Muscle layer of colon (tissue), 2 donors: ENCODE measurements at regions not wholly inside any gene's neighbourhood (a gene's known extent, or its start where the extent isn't known, plus 50 kb on each side); places are given as distances from the start of the nearest gene placed in this dataset.

Experiments used
- H3K27ac ChIP-seq: one replicate; pipeline ENCODE4 v1.7.0; 2013; ENCODE audit warnings: low read depth, mild to moderate bottlenecking, low read length, moderate library complexity
- H3K27me3 ChIP-seq, 2 donors: one replicate each; pipeline ENCODE4 v1.7.0; 2013; ENCODE audit warnings: low read length in 2 of 2, mild to moderate bottlenecking in 2 of 2; ENCODE audit not compliant: insufficient read depth in 2 of 2, control insufficient read depth in 1 of 2
- H3K36me3 ChIP-seq: one replicate; pipeline ENCODE4 v1.7.0; 2013; ENCODE audit warnings: mild to moderate bottlenecking, low read length; ENCODE audit not compliant: insufficient read depth
- H3K4me1 ChIP-seq: one replicate; pipeline ENCODE4 v1.7.0; 2013; ENCODE audit warnings: mild to moderate bottlenecking, low read length; ENCODE audit not compliant: insufficient read depth
- H3K4me3 ChIP-seq, 2 donors: one replicate each; pipeline ENCODE4 v1.7.0; 2013; ENCODE audit warnings: low read length in 2 of 2, low read depth in 1 of 2, mild to moderate bottlenecking in 1 of 2, moderate library complexity in 1 of 2
- H3K9ac ChIP-seq: one replicate; pipeline ENCODE4 v1.7.0; 2013; ENCODE audit warnings: low read length
- H3K9me3 ChIP-seq: one replicate; pipeline ENCODE4 v1.7.0; 2013; ENCODE audit warnings: mild to moderate bottlenecking, low read length
- donor health status: abdominal sarcoma.
- donor health status: Adenocarcinoma of cecum.

DNA sequence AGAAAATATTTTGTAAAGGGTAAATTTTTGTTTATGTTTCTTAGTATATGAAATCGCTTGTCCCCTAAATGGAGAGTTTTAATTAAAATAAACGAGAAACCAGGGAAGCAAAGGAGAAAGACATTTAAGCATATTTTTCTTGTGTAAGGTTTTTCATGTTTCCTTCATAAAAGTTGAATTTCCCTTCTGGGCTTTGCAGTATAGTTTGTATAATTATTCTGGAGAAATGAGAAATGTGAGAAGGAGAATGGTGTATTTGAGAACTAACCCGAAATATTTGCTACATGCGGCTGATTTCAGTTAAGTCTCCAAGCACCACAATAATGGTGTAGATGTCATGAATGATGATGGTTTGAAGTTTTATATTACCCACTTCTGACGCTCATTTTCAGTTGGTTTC is 307.7 kb upstream of the SEL1L start:
- H3K9ac ChIP-seq, result no peak overlapping the region
- H3K27ac ChIP-seq, result no peak overlapping the region
- no peaks in the 10 kb centered on the region for H3K9me3 ChIP-seq
- H3K27me3 ChIP-seq, result no peaks in the 10 kb centered on the region
- H3K36me3 ChIP-seq, result no peaks in the 10 kb centered on the region
- H3K4me1 ChIP-seq, result no peaks in the 10 kb centered on the region
- H3K4me3 ChIP-seq, result no peak overlapping the region

DNA sequence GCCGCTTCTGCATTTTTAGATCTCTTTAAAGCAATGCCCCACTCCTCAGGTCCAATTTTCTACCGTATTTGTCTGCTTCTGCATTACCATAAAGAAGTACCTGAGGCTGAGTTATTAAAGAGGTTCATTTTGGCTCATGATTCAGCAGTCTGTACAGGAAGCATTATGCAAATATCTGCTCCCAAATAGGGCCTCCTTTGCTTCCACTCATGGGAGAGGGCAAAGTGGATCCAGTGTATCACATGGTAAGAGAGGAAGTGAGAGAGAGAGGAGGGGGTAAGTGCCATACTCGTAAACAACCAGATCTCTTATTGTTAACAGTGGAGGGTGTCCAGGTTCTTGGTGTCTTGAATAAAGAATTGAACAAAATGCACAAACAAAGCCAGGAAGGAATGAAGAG is 316.1 kb upstream of the SEL1L start:
- Histone ChIP-seq H3K36me3 (no peaks in the 10 kb centered on the region), H3K4me1 (no peaks in the 10 kb centered on the region), H3K9me3 (peaks cover 3% of the 10 kb centered on the region), H3K4me3 (no peak overlapping the region), H3K9ac (no peak overlapping the region), H3K27me3 (no peaks in the 10 kb centered on the region), H3K27ac (no peak overlapping the region)

DNA sequence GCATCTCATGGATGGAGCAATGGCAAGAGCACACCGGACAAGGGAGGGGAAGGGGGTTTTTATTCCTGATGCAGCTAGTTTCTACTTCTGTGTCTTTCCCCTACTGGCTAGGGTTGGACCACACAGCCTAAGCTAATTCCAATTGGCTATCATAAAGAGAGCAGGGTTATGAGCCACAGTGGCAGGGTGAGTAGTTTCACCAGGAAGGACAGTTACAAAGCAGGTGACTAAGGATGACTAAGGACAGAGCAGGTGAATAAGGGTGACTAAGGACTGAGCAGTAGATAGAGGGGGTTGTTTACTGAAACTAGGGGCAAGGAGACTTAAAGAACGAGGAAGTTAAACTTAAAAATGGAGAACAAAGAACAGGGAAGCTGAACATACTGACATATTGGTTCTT is 321.4 kb upstream of the SEL1L start:
- Histone ChIP-seq H3K9ac (no peak overlapping the region), H3K9me3 (peaks cover 3% of the 10 kb centered on the region), H3K4me1 (no peaks in the 10 kb centered on the region)

DNA sequence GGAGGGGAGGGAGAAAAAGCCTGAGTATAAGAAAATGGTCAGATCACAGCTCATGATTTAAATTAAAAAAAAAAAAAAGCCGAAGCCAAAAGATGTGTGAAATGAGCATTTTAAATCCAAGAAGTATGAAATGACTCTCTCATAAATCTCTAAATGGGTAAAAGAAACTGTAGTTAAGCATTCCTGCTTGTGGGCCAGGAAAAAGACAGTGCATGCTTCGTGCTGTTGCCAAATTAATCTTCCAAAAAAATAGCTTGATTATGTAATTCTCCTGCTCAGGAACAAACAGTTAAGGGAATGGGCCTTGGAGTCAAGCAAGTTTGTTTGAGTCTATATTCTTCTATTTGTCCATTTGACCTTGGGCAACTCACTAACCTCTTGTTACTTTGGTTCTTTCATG is 325.4 kb upstream of the SEL1L start:
- no peak overlapping the region for H3K27ac ChIP-seq

More for the DNA sequence above, 321.4 kb upstream of the SEL1L start:
- Histone ChIP-seq H3K4me3 (no peak overlapping the region), H3K27ac (no peak overlapping the region), H3K27me3 (no peaks in the 10 kb centered on the region), H3K36me3 (no peaks in the 10 kb centered on the region)

DNA sequence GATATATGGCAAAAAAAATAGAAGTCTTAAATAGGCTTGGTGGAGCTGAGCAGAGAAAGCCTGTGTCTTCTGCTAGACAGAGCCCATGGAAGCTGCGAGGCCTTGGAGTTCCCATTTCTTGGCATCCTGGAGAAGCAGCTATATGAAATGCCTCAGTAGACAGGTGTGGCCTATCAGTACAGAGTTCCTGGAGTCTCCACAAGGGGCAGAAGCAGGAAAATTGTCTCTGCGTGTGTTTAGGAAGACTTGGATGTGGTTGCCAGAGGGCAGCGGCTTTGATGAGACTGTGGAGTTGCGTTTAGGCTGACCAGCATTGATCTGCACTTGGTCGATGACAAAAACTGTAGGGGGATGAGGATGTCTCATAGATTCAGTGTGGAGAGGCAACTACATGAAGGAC is 334.5 kb upstream of the SEL1L start:
- H3K4me1 ChIP-seq, result no peaks in the 10 kb centered on the region
- no peak overlapping the region for H3K27ac ChIP-seq
- H3K36me3 ChIP-seq, result no peaks in the 10 kb centered on the region
- no peak overlapping the region for H3K9ac ChIP-seq
- no peaks in the 10 kb centered on the region for H3K27me3 ChIP-seq
- no peaks in the 10 kb centered on the region for H3K9me3 ChIP-seq
- no peak overlapping the region for H3K4me3 ChIP-seq

More for the DNA sequence above, 325.4 kb upstream of the SEL1L start:
- no peaks in the 10 kb centered on the region for H3K27me3 ChIP-seq
- H3K9ac ChIP-seq, result no peak overlapping the region
- no peaks in the 10 kb centered on the region for H3K4me1 ChIP-seq
- H3K9me3 ChIP-seq, result peaks cover 3% of the 10 kb centered on the region
- no peaks in the 10 kb centered on the region for H3K36me3 ChIP-seq
- no peak overlapping the region for H3K4me3 ChIP-seq

DNA sequence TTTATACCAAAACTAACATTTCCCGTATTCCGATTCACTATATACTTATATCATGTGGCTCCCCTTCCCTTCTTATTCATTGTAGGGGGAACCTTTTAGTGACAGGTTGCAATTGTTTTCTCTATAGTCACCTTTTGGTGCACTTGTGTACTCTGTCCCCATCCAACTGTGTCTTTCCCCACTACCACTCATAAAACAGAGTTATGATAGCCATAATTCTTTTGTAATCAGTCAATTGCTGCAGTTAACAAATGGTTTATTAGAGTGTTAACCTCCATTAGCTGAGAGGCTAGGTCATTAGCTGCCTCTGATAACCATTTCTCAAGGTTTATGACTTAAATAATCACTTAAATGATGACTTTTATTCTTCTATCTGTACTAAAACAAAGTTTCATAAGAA is 338.1 kb upstream of the SEL1L start:
- H3K9me3 ChIP-seq, result peaks cover 4% of the 10 kb centered on the region
- H3K4me3 ChIP-seq, result no peak overlapping the region
- no peaks in the 10 kb centered on the region for H3K27me3 ChIP-seq
- H3K4me1 ChIP-seq, result no peaks in the 10 kb centered on the region
- no peak overlapping the region for H3K9ac ChIP-seq
- no peak overlapping the region for H3K27ac ChIP-seq
- H3K36me3 ChIP-seq, result no peaks in the 10 kb centered on the region

DNA sequence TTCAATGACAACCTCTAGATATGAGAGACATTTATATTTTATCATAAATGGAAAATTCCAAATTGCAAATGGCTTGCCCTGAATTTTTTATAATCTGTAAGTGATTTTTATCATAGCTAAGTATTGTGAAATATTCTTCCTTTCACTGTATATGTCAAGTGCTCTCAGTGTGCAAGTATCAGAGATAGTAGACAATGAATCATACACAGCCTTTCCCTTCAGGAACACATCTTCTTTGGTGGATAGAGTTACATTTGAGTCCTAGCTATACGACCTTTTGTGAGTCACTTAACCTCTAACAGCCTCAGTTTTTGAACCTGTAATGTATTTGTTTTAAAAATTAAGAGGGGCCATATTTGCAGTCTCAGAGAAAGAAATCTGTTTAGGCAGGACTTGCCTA is 350.7 kb upstream of the SEL1L start:
- no peaks in the 10 kb centered on the region for H3K4me1 ChIP-seq
- H3K9ac ChIP-seq, result no peak overlapping the region
- H3K4me3 ChIP-seq, result no peak overlapping the region
- H3K27ac ChIP-seq, result no peak overlapping the region
- H3K9me3 ChIP-seq, result no peaks in the 10 kb centered on the region
- H3K36me3 ChIP-seq, result no peaks in the 10 kb centered on the region
- H3K27me3 ChIP-seq, result no peaks in the 10 kb centered on the region

DNA sequence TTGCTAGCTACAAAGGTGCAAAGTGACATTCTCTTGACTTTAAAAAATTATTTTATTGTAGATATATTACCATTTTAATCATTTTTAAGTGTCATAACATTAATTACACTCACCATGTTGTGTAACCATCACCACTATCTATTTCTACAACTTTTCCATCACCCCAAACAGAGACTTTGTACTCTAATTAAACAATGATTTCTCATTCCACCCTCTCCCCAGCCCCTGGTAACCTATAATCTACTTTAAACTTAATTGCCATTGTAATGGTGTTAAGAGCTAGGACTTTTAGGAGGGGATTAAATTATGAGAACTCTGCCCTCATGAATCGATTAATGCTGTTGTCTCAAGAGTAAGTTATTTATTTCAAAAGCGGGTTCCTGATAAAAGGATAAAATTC is 352.9 kb upstream of the SEL1L start:
- Histone ChIP-seq H3K27ac (no peak overlapping the region), H3K36me3 (no peaks in the 10 kb centered on the region), H3K27me3 (no peaks in the 10 kb centered on the region), H3K9ac (no peak overlapping the region), H3K4me1 (no peaks in the 10 kb centered on the region), H3K4me3 (no peak overlapping the region), H3K9me3 (no peaks in the 10 kb centered on the region)

DNA sequence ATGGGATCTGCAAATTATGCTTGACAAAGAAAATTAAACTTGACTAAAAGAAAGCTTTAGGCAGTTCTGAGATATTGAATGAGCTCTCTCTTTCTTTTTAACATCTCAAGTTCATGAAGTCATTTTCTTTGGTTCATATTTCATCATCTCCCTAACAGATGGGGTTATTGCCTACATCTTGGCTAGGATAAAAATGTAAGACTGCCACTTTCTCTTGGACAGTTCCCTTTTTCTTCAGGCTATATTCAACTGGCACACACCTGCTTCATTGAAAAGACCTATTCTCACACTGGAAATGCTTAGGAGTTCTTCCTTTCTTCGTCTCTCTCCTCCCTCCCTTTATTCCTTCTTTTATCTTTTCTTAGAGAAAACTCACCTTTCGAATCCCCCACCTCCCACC is 355.9 kb upstream of the SEL1L start:
- Histone ChIP-seq H3K36me3 (no peaks in the 10 kb centered on the region), H3K4me3 (no peak overlapping the region), H3K9me3 (no peaks in the 10 kb centered on the region), H3K4me1 (no peaks in the 10 kb centered on the region), H3K27ac (no peak overlapping the region), H3K27me3 (no peaks in the 10 kb centered on the region), H3K9ac (no peak overlapping the region)

DNA sequence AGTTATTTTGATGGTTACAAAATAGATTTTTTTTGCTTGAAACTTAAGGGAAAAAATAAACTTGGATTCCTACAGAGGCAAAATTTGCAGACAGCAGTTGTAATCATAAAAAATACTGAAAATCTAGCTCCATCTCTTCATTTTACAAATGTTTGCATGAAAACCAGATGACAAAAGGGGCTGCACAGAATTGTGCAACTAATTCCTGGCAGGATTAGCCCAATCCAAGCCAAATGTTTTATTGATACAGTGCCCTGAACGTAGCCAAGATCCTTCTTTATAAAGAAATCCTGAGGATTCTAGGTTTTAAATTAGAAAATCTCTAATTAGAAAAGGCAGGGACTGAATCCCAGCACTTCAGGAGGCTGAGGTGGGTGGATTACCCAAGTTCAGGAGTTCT is 356.4 kb upstream of the SEL1L start:
- Histone ChIP-seq H3K9me3 (no peaks in the 10 kb centered on the region), H3K27ac (no peak overlapping the region), H3K36me3 (no peaks in the 10 kb centered on the region), H3K9ac (no peak overlapping the region), H3K4me3 (no peak overlapping the region), H3K4me1 (no peaks in the 10 kb centered on the region), H3K27me3 (no peaks in the 10 kb centered on the region)

DNA sequence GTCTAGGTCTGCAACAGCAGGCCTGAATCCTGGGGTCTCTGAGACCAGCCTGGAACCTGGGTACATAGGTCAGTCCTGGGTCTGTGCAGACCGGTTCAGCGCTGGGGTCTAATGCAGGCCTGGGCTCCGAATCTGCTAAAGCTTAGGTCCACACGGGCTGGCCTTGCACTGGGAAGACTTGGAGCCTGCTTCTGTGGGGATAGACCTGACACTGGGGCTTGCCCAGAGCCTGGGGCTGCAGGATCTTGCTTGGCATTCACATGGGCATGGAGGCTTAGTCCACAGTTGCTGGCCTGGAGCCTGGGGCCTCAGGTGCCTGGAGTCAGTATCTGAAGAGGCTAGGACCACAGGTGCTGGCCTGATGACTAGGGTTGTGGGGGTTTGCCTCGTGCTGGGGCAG is 369.8 kb upstream of the SEL1L start:
- no peaks in the 10 kb centered on the region for H3K36me3 ChIP-seq
- no peaks in the 10 kb centered on the region for H3K4me1 ChIP-seq
- H3K9ac ChIP-seq, result no peak overlapping the region
- no peak overlapping the region for H3K4me3 ChIP-seq
- H3K9me3 ChIP-seq, result no peaks in the 10 kb centered on the region
- H3K27ac ChIP-seq, result no peak overlapping the region
- H3K27me3 ChIP-seq, result no peaks in the 10 kb centered on the region

DNA sequence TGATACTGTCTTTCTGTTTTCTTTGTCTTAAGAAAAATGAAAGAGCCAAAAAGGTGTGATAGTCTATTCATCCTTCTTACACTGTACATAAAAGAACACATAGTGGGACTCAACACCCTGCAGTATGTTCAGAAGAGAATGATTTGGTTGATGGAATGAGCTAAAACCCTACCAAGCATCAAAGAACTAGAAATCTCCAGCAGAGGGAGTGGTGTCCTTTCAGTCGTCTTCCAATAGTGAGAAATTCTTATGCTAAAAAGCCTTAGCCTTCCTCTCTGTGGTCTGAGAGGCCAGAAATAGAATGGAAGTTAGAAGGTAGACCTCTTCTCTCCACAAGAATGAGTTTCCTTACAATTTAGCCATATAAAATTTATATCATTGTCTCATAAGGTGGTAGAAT is 393.4 kb upstream of the SEL1L start:
- Histone ChIP-seq H3K9me3 (no peaks in the 10 kb centered on the region), H3K4me1 (no peaks in the 10 kb centered on the region), H3K4me3 (no peak overlapping the region)

More for the DNA sequence above, 393.4 kb upstream of the SEL1L start:
- H3K27me3 ChIP-seq, result no peaks in the 10 kb centered on the region
- H3K9ac ChIP-seq, result no peak overlapping the region
- no peaks in the 10 kb centered on the region for H3K36me3 ChIP-seq
- no peak overlapping the region for H3K27ac ChIP-seq
